Sigmoid colon (tissue), 4 donors: ENCODE measurements at regions not wholly inside any gene's neighbourhood (a gene's known extent, or its start where the extent isn't known, plus 50 kb on each side); places are given as distances from the start of the nearest gene placed in this dataset.
"Not testable (repeated sequence)": the region's sequence is repeated elsewhere in the genome, so short reads cannot be mapped to it uniquely, and the experiment has no call there.

Experiments used
- POLR2A ChIP-seq, 2 donors: fragments of 450-650 bp; IDR thresholded peaks; one replicate each; pipeline ENCODE4 v1.6.1; 2016; ENCODE audit warnings: antibody characterized with exemption in 2 of 2, mild to moderate bottlenecking in 2 of 2, moderate library complexity in 2 of 2
- POLR2AphosphoS5 ChIP-seq, 4 donors: sonication (generic); formaldehyde crosslinking; IDR thresholded peaks; one replicate each; pipeline ENCODE4 v1.6.1; 2017; ENCODE audit warnings: antibody characterized with exemption in 4 of 4

DNA sequence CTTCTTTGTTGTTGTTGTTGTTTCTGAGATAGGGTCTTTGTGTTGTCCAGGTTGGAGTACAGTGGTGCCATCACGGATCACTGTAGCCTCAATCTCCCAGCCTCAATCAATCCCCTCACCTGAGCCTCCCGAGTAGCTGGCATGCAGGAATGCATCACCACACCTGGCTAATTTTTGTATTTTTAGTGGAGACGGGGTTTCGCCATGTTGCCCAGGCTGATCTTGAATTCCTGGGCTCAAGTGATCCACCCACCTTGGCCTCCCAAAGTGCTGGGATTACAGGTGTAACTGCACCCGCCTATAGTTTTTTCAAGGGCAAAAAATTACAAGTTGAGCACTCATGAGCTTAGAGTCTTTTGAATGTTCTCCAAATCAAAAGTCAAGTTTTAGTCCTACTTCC lies 167.2 kb downstream of the DEPDC1B start:
- TF ChIP-seq POLR2A, POLR2AphosphoS5 (IDR thresholded peaks at IDR 0.05): not testable (repeated sequence)
